Inferior parietal cortex (tissue), 1 donor: ENCODE measurements at regions not wholly inside any gene's neighbourhood (a gene's known extent, or its start where the extent isn't known, plus 50 kb on each side); places are given as distances from the start of the nearest gene placed in this dataset.

Experiments
- DNase-seq: peaks from one replicate; pipeline ENCODE4 v3.0.0-alpha.2; 2016; ENCODE audit errors: extremely low spot score

DNA sequence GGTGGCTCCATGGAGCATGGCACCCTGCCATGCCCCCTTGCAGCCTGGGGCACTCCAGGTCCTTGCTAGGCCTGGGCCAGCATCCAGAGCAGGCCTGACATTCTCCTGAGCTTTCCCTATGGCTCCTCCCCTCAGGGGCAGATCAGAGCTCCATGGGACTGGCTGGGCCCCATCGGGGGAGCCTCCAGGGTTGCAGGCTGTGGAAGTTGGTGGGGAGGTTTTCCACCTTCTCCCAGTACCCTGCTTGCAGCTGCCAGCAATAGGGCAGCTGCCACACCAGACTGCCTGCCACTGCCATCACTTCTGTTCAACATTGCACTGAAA is 75.7 kb upstream of the TP63 start:
- DNase-seq, result no peak

DNA sequence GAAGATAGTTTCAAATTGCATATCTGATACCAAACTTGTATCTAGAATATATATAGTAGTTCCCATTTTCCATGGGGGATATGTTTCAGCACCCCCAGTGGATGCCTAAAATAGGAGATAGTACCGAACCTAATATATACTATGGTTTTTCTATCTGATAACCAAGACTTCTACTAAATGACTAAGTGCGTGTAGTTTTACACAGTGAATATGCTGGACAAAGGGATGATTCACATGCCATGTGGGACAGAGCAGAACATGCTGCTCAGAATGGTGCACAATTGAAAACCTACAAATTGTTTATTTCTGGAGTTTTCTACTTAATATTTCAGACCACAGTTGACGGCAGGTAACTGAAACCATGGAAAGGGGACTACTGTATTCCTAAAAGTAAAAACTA is 73.4 kb upstream of the TP63 start:
- no peak for DNase-seq

DNA sequence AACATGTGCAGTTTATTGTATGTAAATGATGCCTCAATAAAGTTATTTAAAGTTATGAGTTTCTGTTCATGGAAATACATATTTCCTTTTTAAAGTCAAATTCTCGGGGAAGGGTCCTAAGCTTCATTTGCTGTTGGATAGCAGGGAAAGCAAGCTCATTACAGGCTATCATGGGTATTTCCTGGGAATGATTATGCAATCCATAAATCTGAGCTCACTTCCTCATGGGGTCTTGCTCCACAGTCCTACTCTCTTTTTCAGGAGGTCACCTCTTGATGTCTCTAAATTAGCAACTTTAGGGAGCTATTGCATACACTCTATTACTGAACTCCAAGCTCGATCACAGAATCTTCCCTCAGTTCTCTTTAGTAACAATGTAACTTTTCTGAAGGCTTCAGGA is 69.9 kb upstream of the TP63 start:
- DNase-seq, result no peak

DNA sequence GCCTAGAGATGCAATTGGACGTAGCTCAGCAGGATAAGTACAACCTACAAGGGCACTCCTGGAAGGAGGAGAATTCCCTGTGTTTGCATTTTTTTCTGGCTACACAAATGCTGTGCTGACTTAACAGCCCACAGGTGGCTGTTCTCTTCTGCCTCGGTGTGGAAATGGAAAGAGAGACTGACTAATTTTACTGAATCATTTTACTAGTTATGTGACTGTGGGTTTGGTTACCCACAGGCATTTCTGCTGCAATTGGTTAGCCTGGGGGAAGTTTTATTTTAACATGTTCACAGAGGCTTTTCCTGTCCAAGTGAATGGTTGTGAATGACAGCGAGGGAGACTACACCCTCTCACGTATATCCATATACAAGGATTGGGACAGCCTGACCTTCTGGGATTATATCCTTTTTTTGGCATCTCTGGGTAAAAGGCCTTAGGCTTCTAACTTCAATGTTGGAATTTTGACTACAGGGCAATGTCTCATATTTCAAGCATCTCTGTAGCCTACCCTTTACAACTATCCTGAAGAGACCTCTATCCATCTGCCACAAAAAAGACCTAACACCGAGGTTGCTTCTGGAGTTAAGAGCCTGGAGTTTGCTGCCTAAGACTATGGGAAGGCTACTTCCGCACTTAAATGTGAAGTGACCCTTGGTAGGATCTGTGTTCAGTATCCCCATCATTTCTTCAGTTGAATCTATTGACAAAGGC is 67.2 kb upstream of the TP63 start:
- no peak for DNase-seq

GRCh38 chr3:189566550-189567130 is 64.5 kb upstream of the TP63 start:
- DNase-seq, result no peak

- DNase-seq, result no peak
Measured at GRCh38 chr3:189567322-189567721, 63.9 kb upstream of the TP63 start.

DNA sequence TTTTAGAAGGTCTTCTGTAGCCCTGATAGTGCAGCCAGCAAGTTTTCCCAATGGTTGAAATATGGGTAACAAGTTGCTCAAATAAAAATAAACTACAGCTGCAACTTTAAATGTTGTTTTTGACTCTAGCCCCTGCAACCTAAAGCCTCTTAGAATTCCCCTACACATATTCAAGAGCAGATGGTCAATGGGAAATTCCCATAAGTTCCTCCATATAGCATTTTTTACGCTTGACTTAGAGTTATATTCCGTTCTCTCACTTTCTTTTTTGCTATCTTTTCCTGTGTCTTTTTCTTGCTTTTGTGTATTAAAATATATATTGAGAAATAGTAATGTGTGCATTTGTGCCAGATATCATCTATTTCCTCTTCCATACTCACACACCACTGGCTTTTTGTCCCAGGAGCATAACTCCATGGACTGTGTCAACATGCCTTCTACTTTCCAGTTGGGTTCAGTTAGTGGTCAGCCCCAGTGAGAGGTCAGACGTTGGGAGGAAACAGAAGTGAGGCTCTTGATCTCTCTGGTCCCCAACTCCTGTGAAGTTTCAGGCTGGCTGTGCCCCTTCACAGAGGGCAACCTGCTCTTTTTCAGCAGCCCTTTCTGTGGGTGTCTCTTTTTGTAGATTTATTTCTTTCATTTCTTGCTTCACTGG is 63.3 kb upstream of the TP63 start:
- DNase-seq, result no peak

DNA sequence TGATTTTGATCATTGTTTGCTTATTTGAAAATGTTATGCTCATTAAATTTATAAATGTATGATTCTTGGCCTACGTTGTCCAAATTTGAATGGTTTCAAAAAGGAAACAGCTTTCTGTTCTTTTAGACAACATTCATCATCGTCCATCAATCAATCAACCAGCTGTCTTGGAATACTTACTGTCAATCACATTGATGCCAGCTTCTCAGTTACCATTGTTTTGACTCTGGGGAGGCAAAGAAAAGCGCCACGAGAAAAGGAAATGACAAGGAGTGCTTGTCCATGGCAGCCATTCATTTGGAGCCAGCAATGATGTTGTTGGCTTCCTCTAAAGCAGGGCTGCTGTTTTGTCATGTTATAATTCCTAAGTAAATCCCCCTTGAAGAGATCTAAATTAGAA is 62.2 kb upstream of the TP63 start:
- DNase-seq, result no peak

GRCh38 chr3:189569473-189569872 is 61.7 kb upstream of the TP63 start:
- no peak for DNase-seq

- DNase-seq, result no peak
Measured at GRCh38 chr3:189570916-189571315, 60.3 kb upstream of the TP63 start.

- no peak for DNase-seq
Measured at GRCh38 chr3:189572249-189572648, 58.9 kb upstream of the TP63 start.

DNA sequence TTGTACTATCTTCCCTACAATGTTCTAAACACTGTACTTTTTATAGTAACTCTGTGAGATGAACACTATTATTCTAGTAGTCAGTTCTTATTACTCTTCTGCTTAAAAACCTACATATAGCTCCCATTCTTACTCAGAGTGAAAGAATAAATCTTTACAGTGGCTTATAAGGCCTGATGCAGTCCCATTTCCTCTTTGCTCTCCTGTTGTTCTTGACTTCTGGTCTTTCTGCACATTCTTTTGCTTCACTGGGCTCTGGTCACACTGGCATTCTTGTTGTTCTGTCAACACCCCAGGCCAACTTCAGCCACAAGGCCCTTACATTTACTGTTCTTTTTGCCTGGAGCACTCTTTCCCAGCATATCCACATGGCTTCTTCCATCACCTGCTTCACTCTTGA is 58.2 kb upstream of the TP63 start:
- DNase-seq, result no peak

- DNase-seq, result no peak
Measured at GRCh38 chr3:189576486-189576885, 54.7 kb upstream of the TP63 start.

- DNase-seq, result no peak
Measured at GRCh38 chr3:189577050-189577951, 53.9 kb upstream of the TP63 start.

DNA sequence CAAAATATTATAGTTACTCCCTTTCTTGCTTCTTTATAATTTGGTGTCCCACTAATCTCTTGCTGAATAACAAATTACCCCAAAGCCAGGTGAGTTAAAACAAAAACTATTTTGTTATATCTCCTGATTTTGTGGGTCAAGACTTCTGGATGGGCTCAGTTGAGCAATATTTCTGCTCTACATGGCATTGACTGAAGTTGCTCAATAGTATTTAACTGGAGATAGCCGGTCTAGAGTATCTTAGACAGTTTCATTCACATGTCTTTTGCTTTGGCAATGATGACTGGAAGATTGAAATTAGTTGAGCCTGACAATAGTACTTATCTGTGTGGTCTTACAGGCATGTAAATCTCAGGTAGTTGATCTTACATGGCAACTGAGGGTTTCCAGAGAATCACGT is 51.0 kb upstream of the TP63 start:
- DNase-seq, result no peak
